HepG2 (cell line): ENCODE measurements at regions not wholly inside any gene's neighbourhood (a gene's known extent, or its start where the extent isn't known, plus 50 kb on each side); places are given as distances from the start of the nearest gene placed in this dataset.

Source experiments
- ATAC-seq: fragments of 200-7000 bp; cut with Tn5 transposase; 3 replicates; pipeline ENCODE4 v1.9.1; 2020; ENCODE audit warnings: mild to moderate bottlenecking, moderate library complexity
- BruUV-seq: library from RNA; stranded (reverse); fragments of 400-500 nt; replicated peaks from 2 replicates; lab custom pipeline; 2021; lab: Mats Ljungman, UMichigan
- CTCF ChIA-PET: fragments of 300-600 bp; formaldehyde crosslinking; extraction: SDS; loops from one replicate; lab custom pipeline; 2021; ENCODE audit warnings: low total read pairs, inconsistent platforms, low intra/inter-chr PET ratio; lab: Yijun Ruan, JAX
- POLR2A ChIA-PET: fragments of 350-600 bp; sonication (Branson Sonifier 250); formaldehyde crosslinking; loops from one replicate; lab custom pipeline; 2020; ENCODE audit warnings: antibody characterized with exemption, inconsistent platforms; lab: Yijun Ruan, JAX
- DNase-seq: peaks from one replicate; pipeline ENCODE4 v3.0.0-alpha.2; 2015; ENCODE audit warnings: low spot score
- FAIRE-seq: peaks from 3 replicates; lab custom pipeline; 2011; peaks lifted over from hg19 to GRCh38; lab: Jason Lieb, UNC
- H2AFZ ChIP-seq: one replicate; pipeline ENCODE4 v1.6.1; 2011; ENCODE audit warnings: low read length, inconsistent platforms
- H3K27ac ChIP-seq: fragments of 300-600 bp; 3 replicates; pipeline ENCODE4 v1.8.0; 2011; ENCODE audit warnings: mixed run types, mild to moderate bottlenecking, mixed read lengths, low read length, inconsistent platforms; ENCODE audit not compliant: insufficient read depth; ENCODE audit errors: extremely low read length
- H3K27me3 ChIP-seq, 2 experiments: fragments of 200-600 bp in 1 of 2; 2 replicates in 1 of 2; 3 replicates in 1 of 2; pipeline versions ENCODE4 v1.6.0 to v1.8.0; 2011; ENCODE audit warnings: low read length in 2 of 2, mild to moderate bottlenecking in 2 of 2, moderate library complexity in 2 of 2, inconsistent platforms in 1 of 2; ENCODE audit not compliant: insufficient read depth in 2 of 2, control insufficient read depth in 1 of 2
- H3K36me3 ChIP-seq, 2 experiments: fragments of 200-600 bp in 1 of 2; replicated peaks in 1 of 2; 2 replicates in 1 of 2; 3 replicates in 1 of 2; pipeline versions ENCODE4 v1.5.1 to v1.8.0; 2011; ENCODE audit warnings: low read length in 2 of 2, inconsistent platforms in 1 of 2; ENCODE audit not compliant: insufficient read depth in 2 of 2, control insufficient read depth in 1 of 2
- H3K4me1 ChIP-seq: 2 replicates; pipeline ENCODE4 v1.5.1; 2012; ENCODE audit warnings: low read length, inconsistent platforms; ENCODE audit not compliant: insufficient read depth
- H3K4me2 ChIP-seq: 2 replicates; pipeline ENCODE4 v1.6.0; 2011; ENCODE audit warnings: low read depth, low read length, inconsistent platforms
- H3K4me3 ChIP-seq, 3 experiments: fragments of 200-600 bp in 1 of 3; sonication (generic), shearing (Covaris generic) in 1 of 3; replicated peaks in 1 of 3; 2 replicates each; pipeline ENCODE4 v1.5.1; 2011 to 2016; ENCODE audit warnings: low read length in 3 of 3, inconsistent platforms in 2 of 3, low read depth in 2 of 3, mild to moderate bottlenecking in 2 of 3, control low read depth in 1 of 3, mixed read lengths in 1 of 3; ENCODE audit not compliant: insufficient read depth in 1 of 3
- H3K79me2 ChIP-seq: one replicate; pipeline ENCODE4 v1.6.1; 2011; ENCODE audit warnings: low read length, inconsistent platforms; ENCODE audit not compliant: insufficient read depth
- H3K9ac ChIP-seq: 2 replicates; pipeline ENCODE4 v1.6.0; 2011; ENCODE audit warnings: mild to moderate bottlenecking, low read depth, low read length, inconsistent platforms; ENCODE audit not compliant: insufficient read depth
- H3K9me3 ChIP-seq: 2 replicates; pipeline ENCODE4 v1.5.1; 2012; ENCODE audit warnings: mild to moderate bottlenecking, low read length
- H4K20me1 ChIP-seq: 2 replicates; pipeline ENCODE4 v1.6.0; 2011; ENCODE audit warnings: inconsistent platforms, mild to moderate bottlenecking, low read length, moderate library complexity; ENCODE audit not compliant: insufficient read depth
- EHMT2 ChIP-seq: fragments of 200-600 bp; sonication (generic); IDR thresholded peaks from 2 replicates; pipeline ENCODE4 v1.7.0; 2017; ENCODE audit warnings: antibody characterized with exemption, low read depth, low read length, borderline replicate concordance
- TAF1 ChIP-seq: sonication (generic); formaldehyde crosslinking; IDR thresholded peaks from 2 replicates; pipeline ENCODE4 v1.4.0; 2020; ENCODE audit warnings: missing genetic modification reagents
- WGBS: methylation state at CpG from one replicate; pipeline ENCODE4 v1.1.6; 2017; ENCODE audit warnings: low lambda C conversion rate; 5-methylcytosine and 5-hydroxymethylcytosine counted together
- in situ Hi-C: cut with HindIII; loops from 2 replicates; pipeline ENCODE4 v1.10.0; 2017; ENCODE audit warnings: low pct_unique_long_range_greater_than_20kb; ENCODE audit not compliant: extremely low pct_ligation_motif_present
- intact Hi-C: fragments of 100-400 bp; cut with micrococcal nuclease; formaldehyde crosslinking; loops from one replicate; pipeline ENCODE4 v1.10.0; 2022; ENCODE audit not compliant: unreplicated experiment
- TF ChIP-seq, protein P1 (sequence below): fragments of 450-650 bp; IDR thresholded peaks from 2 replicates; pipeline ENCODE4 v1.6.1; 2017
- TF ChIP-seq, protein P2 (sequence below), 2 experiments: sonication (generic) in 1 of 2; formaldehyde crosslinking in 1 of 2; IDR thresholded peaks; 2 replicates each; pipeline versions ENCODE4 v1.6.1 to v1.9.0; 2014 to 2022; ENCODE audit warnings: antibody characterized with exemption in 1 of 2, borderline replicate concordance in 1 of 2, inconsistent platforms in 1 of 2, low read depth in 1 of 2, missing genetic modification reagents in 1 of 2

DNA sequence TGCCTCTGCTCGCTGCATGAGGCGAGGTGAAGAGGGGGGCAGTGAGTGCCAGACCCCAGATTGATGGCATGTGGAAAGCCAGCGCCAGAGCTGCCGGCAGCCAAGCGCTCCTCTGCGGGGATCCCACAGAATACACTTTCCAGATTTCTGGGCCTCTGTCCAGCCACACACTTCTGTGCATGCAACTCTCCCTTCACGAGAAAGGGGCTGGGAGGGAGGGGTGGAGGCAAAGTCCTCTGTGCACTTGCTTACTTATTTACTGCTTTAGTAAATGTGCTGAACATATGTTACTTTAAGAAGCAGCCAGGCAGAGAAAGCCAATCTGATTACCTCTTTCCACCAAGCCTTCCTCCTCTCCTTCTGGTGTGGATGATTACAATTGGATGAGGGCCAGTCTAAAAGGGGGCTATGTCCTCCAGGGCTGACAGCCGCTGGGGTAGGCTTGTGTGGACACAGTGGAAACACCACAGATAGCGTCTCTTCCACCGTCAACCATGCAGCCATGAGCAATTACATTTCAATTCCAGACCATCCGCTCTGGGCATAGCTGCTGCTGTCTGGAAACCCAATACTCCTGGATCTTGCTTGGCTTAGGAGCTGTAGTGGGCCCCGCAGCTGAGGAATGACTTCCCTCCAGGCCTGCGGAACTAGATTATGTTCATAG, 322.8 kb upstream of the ANKRD30A start:
- ATAC-seq, result no peak; the same call in 2 of the 3 replicates
- WGBS, result 15% methylated on average over 12 of the region's 13 CpGs
- no peak for FAIRE-seq
- POLR2A ChIA-PET, result no interaction called here
- no peaks in the 10 kb centered on the region for H3K9me3 ChIP-seq
- no peak overlapping the region for H3K4me3 ChIP-seq
- DNase-seq, result no peak
- intact Hi-C loops (no loop called here), in situ Hi-C loops (no loop called here)
- H3K4me2 ChIP-seq, result no peak overlapping the region
- H4K20me1 ChIP-seq, result no peaks in the 10 kb centered on the region
- no peaks in the 10 kb centered on the region for H3K4me1 ChIP-seq
- no peak overlapping the region for H3K9ac ChIP-seq
- no peaks in the 10 kb centered on the region for H3K79me2 ChIP-seq
- BruUV-seq, result no TSS peak
- CTCF ChIA-PET, result no interaction called here
- no peaks in the 10 kb centered on the region; a peak in 1 of 5 replicates for H3K27me3 ChIP-seq
- H3K27ac ChIP-seq, result no peak overlapping the region
- H2AFZ ChIP-seq, result no peak overlapping the region
- TF ChIP-seq, protein P1, sequence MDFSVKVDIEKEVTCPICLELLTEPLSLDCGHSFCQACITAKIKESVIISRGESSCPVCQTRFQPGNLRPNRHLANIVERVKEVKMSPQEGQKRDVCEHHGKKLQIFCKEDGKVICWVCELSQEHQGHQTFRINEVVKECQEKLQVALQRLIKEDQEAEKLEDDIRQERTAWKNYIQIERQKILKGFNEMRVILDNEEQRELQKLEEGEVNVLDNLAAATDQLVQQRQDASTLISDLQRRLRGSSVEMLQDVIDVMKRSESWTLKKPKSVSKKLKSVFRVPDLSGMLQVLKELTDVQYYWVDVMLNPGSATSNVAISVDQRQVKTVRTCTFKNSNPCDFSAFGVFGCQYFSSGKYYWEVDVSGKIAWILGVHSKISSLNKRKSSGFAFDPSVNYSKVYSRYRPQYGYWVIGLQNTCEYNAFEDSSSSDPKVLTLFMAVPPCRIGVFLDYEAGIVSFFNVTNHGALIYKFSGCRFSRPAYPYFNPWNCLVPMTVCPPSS, result no peak
- TF ChIP-seq, protein P2, sequence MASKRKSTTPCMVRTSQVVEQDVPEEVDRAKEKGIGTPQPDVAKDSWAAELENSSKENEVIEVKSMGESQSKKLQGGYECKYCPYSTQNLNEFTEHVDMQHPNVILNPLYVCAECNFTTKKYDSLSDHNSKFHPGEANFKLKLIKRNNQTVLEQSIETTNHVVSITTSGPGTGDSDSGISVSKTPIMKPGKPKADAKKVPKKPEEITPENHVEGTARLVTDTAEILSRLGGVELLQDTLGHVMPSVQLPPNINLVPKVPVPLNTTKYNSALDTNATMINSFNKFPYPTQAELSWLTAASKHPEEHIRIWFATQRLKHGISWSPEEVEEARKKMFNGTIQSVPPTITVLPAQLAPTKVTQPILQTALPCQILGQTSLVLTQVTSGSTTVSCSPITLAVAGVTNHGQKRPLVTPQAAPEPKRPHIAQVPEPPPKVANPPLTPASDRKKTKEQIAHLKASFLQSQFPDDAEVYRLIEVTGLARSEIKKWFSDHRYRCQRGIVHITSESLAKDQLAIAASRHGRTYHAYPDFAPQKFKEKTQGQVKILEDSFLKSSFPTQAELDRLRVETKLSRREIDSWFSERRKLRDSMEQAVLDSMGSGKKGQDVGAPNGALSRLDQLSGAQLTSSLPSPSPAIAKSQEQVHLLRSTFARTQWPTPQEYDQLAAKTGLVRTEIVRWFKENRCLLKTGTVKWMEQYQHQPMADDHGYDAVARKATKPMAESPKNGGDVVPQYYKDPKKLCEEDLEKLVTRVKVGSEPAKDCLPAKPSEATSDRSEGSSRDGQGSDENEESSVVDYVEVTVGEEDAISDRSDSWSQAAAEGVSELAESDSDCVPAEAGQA (IDR thresholded peaks at IDR 0.05; ENCODE audit: low read depth), result no peak
- TF ChIP-seq, protein P2 (CRISPR knock-in tag; IDR thresholded peaks at IDR 0.05; ENCODE audit: borderline replicate concordance), result no peak
- TF ChIP-seq TAF1 (CRISPR knock-in tag), result no peak
- no peak for TF ChIP-seq EHMT2
- TF ChIP-seq, all 625 proteins: peak for 0
- no peaks in the 10 kb centered on the region for H3K36me3 ChIP-seq
